ENCODE measurements at regions not wholly inside any gene's neighbourhood (a gene's known extent, or its start where the extent isn't known, plus 50 kb on each side); places are given as distances from the start of the nearest gene placed in this dataset.

- DNase-seq (ENCODE audit: low read depth in 4 of 6, low spot score in 6 of 6): no peak
- H3K27me3 ChIP-seq (ENCODE audit: control insufficient read depth, insufficient read depth, low read length): no peaks in the 10 kb centered on the region
- 72% methylated on average over 13 of the region's 17 CpGs for WGBS (ENCODE audit: insufficient coverage)
- no peak overlapping the region for H3K27ac ChIP-seq (ENCODE audit: low read depth, low read length)
- H3K4me1 ChIP-seq (ENCODE audit: control insufficient read depth, insufficient read depth, low read length): peaks cover 13% of the 10 kb centered on the region
- H3K36me3 ChIP-seq (ENCODE audit: control insufficient read depth, insufficient read depth, low read length): no peaks in the 10 kb centered on the region
- H3K4me3 ChIP-seq (ENCODE audit: low read depth, low read length): no peak overlapping the region
- H3K9me3 ChIP-seq (ENCODE audit: control insufficient read depth, insufficient read depth, low read length): peaks cover under 1% of the 10 kb centered on the region
Observed at GRCh38 chr17:36749493-36749892, 148.1 kb downstream of the MRM1 start.

- Histone ChIP-seq H3K27ac (ENCODE audit: low read depth, low read length) (no peak overlapping the region), H3K36me3 (ENCODE audit: control insufficient read depth, insufficient read depth, low read length) (no peaks in the 10 kb centered on the region), H3K27me3 (ENCODE audit: control insufficient read depth, insufficient read depth, low read length) (no peaks in the 10 kb centered on the region), H3K4me3 (ENCODE audit: low read depth, low read length) (no peak overlapping the region), H3K9me3 (ENCODE audit: control insufficient read depth, insufficient read depth, low read length) (no peaks in the 10 kb centered on the region), H3K4me1 (ENCODE audit: control insufficient read depth, insufficient read depth, low read length) (peaks cover 13% of the 10 kb centered on the region)
- no peak for DNase-seq (ENCODE audit: low read depth in 4 of 6, low spot score in 6 of 6)
- 96% methylated on average over 8 of the region's 10 CpGs for WGBS (ENCODE audit: insufficient coverage)
Observed at GRCh38 chr17:36750316-36750885, 149.0 kb downstream of the MRM1 start.

- Histone ChIP-seq H3K27ac (ENCODE audit: low read depth, low read length) (no peak overlapping the region), H3K4me3 (ENCODE audit: low read depth, low read length) (no peak overlapping the region), H3K36me3 (ENCODE audit: control insufficient read depth, insufficient read depth, low read length) (no peaks in the 10 kb centered on the region), H3K9me3 (ENCODE audit: control insufficient read depth, insufficient read depth, low read length) (no peaks in the 10 kb centered on the region), H3K4me1 (ENCODE audit: control insufficient read depth, insufficient read depth, low read length) (peaks cover 11% of the 10 kb centered on the region), H3K27me3 (ENCODE audit: control insufficient read depth, insufficient read depth, low read length) (no peaks in the 10 kb centered on the region)
- no peak for DNase-seq (ENCODE audit: low read depth in 4 of 6, low spot score in 6 of 6)
- WGBS (ENCODE audit: insufficient coverage): 75% methylated on average over 6 of the region's 10 CpGs
Observed at GRCh38 chr17:36752096-36752888, 150.9 kb downstream of the MRM1 start.

- H3K27ac ChIP-seq (ENCODE audit: low read depth, low read length): no peak overlapping the region
- H3K4me3 ChIP-seq (ENCODE audit: low read depth, low read length): no peak overlapping the region
- no peaks in the 10 kb centered on the region for H3K27me3 ChIP-seq (ENCODE audit: control insufficient read depth, insufficient read depth, low read length)
- no peak for DNase-seq (ENCODE audit: low read depth in 4 of 6, low spot score in 6 of 6)
- no peaks in the 10 kb centered on the region for H3K4me1 ChIP-seq (ENCODE audit: control insufficient read depth, insufficient read depth, low read length)
- no peaks in the 10 kb centered on the region for H3K9me3 ChIP-seq (ENCODE audit: control insufficient read depth, insufficient read depth, low read length)
- 53% methylated on average over 10 of the region's 10 CpGs for WGBS (ENCODE audit: insufficient coverage)
- no peaks in the 10 kb centered on the region for H3K36me3 ChIP-seq (ENCODE audit: control insufficient read depth, insufficient read depth, low read length)
Observed at GRCh38 chr17:36755586-36755985, 154.2 kb downstream of the MRM1 start.

- DNase-seq (ENCODE audit: low read depth in 4 of 6, low spot score in 6 of 6): no peak
- no peak overlapping the region for H3K27ac ChIP-seq (ENCODE audit: low read depth, low read length)
- no peaks in the 10 kb centered on the region for H3K36me3 ChIP-seq (ENCODE audit: control insufficient read depth, insufficient read depth, low read length)
- peaks cover 5% of the 10 kb centered on the region for H3K4me1 ChIP-seq (ENCODE audit: control insufficient read depth, insufficient read depth, low read length)
- 72% methylated on average over 2 of the region's 3 CpGs for WGBS (ENCODE audit: insufficient coverage)
- no peaks in the 10 kb centered on the region for H3K27me3 ChIP-seq (ENCODE audit: control insufficient read depth, insufficient read depth, low read length)
- no peaks in the 10 kb centered on the region for H3K9me3 ChIP-seq (ENCODE audit: control insufficient read depth, insufficient read depth, low read length)
- no peak overlapping the region for H3K4me3 ChIP-seq (ENCODE audit: low read depth, low read length)
Observed at GRCh38 chr17:36756695-36757094, 155.3 kb downstream of the MRM1 start.

GRCh38 chr17:36760425-36760824 lies 159.0 kb downstream of the MRM1 start:
- DNase-seq (ENCODE audit: low read depth in 4 of 6, low spot score in 6 of 6): no peak
- H3K4me1 ChIP-seq (ENCODE audit: control insufficient read depth, insufficient read depth, low read length): peaks cover 5% of the 10 kb centered on the region
- 89% methylated on average over 4 of the region's 5 CpGs for WGBS (ENCODE audit: insufficient coverage)

GRCh38 chr17:36761203-36761950 lies 160.0 kb downstream of the MRM1 start:
- H3K9me3 ChIP-seq (ENCODE audit: control insufficient read depth, insufficient read depth, low read length): no peaks in the 10 kb centered on the region
- no peak for DNase-seq (ENCODE audit: low read depth in 4 of 6, low spot score in 6 of 6)
- no peak overlapping the region for H3K27ac ChIP-seq (ENCODE audit: low read depth, low read length)
- H3K27me3 ChIP-seq (ENCODE audit: control insufficient read depth, insufficient read depth, low read length): no peaks in the 10 kb centered on the region
- 41% methylated on average over 18 of the region's 26 CpGs for WGBS (ENCODE audit: insufficient coverage)
- no peak overlapping the region for H3K4me3 ChIP-seq (ENCODE audit: low read depth, low read length)
- peaks cover 5% of the 10 kb centered on the region for H3K4me1 ChIP-seq (ENCODE audit: control insufficient read depth, insufficient read depth, low read length)
- no peaks in the 10 kb centered on the region for H3K36me3 ChIP-seq (ENCODE audit: control insufficient read depth, insufficient read depth, low read length)

More at GRCh38 chr17:36760425-36760824, 159.0 kb downstream of the MRM1 start:
- H3K36me3 ChIP-seq (ENCODE audit: control insufficient read depth, insufficient read depth, low read length): no peaks in the 10 kb centered on the region
- no peak overlapping the region for H3K4me3 ChIP-seq (ENCODE audit: low read depth, low read length)
- no peak overlapping the region for H3K27ac ChIP-seq (ENCODE audit: low read depth, low read length)
- H3K27me3 ChIP-seq (ENCODE audit: control insufficient read depth, insufficient read depth, low read length): no peaks in the 10 kb centered on the region
- no peaks in the 10 kb centered on the region for H3K9me3 ChIP-seq (ENCODE audit: control insufficient read depth, insufficient read depth, low read length)

- no peak overlapping the region for H3K27ac ChIP-seq (ENCODE audit: low read depth, low read length)
- H3K36me3 ChIP-seq (ENCODE audit: control insufficient read depth, insufficient read depth, low read length): no peaks in the 10 kb centered on the region
- DNase-seq (ENCODE audit: low read depth in 4 of 6, low spot score in 6 of 6): no peak
- H3K4me1 ChIP-seq (ENCODE audit: control insufficient read depth, insufficient read depth, low read length): peaks cover 8% of the 10 kb centered on the region
- H3K4me3 ChIP-seq (ENCODE audit: low read depth, low read length): no peak overlapping the region
- peaks cover 10% of the 10 kb centered on the region for H3K27me3 ChIP-seq (ENCODE audit: control insufficient read depth, insufficient read depth, low read length)
- no peaks in the 10 kb centered on the region for H3K9me3 ChIP-seq (ENCODE audit: control insufficient read depth, insufficient read depth, low read length)
- 47% methylated on average over 10 of the region's 18 CpGs for WGBS (ENCODE audit: insufficient coverage)
Observed at GRCh38 chr17:36765436-36766043, 164.2 kb downstream of the MRM1 start.

- Histone ChIP-seq H3K4me3 (ENCODE audit: low read depth, low read length) (no peak overlapping the region), H3K36me3 (ENCODE audit: control insufficient read depth, insufficient read depth, low read length) (no peaks in the 10 kb centered on the region), H3K27ac (ENCODE audit: low read depth, low read length) (no peak overlapping the region), H3K9me3 (ENCODE audit: control insufficient read depth, insufficient read depth, low read length) (no peaks in the 10 kb centered on the region), H3K4me1 (ENCODE audit: control insufficient read depth, insufficient read depth, low read length) (peaks cover 4% of the 10 kb centered on the region), H3K27me3 (ENCODE audit: control insufficient read depth, insufficient read depth, low read length) (peaks cover 11% of the 10 kb centered on the region)
- 16% methylated on average over 11 of the region's 13 CpGs for WGBS (ENCODE audit: insufficient coverage)
- no peak for DNase-seq (ENCODE audit: low read depth in 4 of 6, low spot score in 6 of 6)
Observed at GRCh38 chr17:36768394-36768793, 167.0 kb downstream of the MRM1 start.

Measured in spinal cord (tissue), 9 donors.